ENCODE measurements at regions not wholly inside any gene's neighbourhood (a gene's known extent, or its start where the extent isn't known, plus 50 kb on each side); places are given as distances from the start of the nearest gene placed in this dataset.

- TF ChIP-seq POLR2AphosphoS5 (IDR thresholded peaks at IDR 0.05; ENCODE audit: low read depth, low read length) (no peak), TAF1 (IDR thresholded peaks at IDR 0.05; ENCODE audit: borderline replicate concordance, low read depth, low read length) (no peak)
Observed at GRCh38 chr11:28584992-28585391, 476.8 kb downstream of the METTL15 start.
